ENCODE measurements at regions not wholly inside any gene's neighbourhood (a gene's known extent, or its start where the extent isn't known, plus 50 kb on each side); places are given as distances from the start of the nearest gene placed in this dataset.

GRCh38 chr6:14453712-14454472 lies 336.3 kb downstream of the CD83 start:
- Histone ChIP-seq H4K8ac (ENCODE audit: low read depth, low read length) (no peak overlapping the region), H3K18ac (ENCODE audit: low read length) (no peak overlapping the region), H4K91ac (ENCODE audit: low read depth, low read length, poor library complexity) (no peak overlapping the region), H3K4me1 (ENCODE audit: control insufficient read depth in 2 of 2, insufficient read depth in 1 of 2, low read depth in 1 of 2, low read length in 2 of 2) (peaks cover 9 to 13% of the 10 kb centered on the region in 2 donors), H3K4me2 (ENCODE audit: insufficient read depth, low read length, poor library complexity, severe bottlenecking) (no peak overlapping the region), H3K9me3 (replicated peaks in 1 of 2; ENCODE audit: control insufficient read depth in 2 of 2, insufficient read depth in 1 of 2, low read depth in 1 of 2, low read length in 2 of 2) (no peaks in the 10 kb centered on the region), H2BK12ac (ENCODE audit: low read length) (no peak overlapping the region), H2AK5ac (ENCODE audit: low read depth, low read length) (no peak overlapping the region), H3K4ac (ENCODE audit: low read length) (no peak overlapping the region), H2BK15ac (ENCODE audit: low read length) (no peak overlapping the region), H3K27me3 (ENCODE audit: control insufficient read depth in 3 of 3, insufficient read depth in 3 of 3, low read depth in 1 of 3, low read length in 3 of 3) (peaks cover 0 to 49% (median 0%) of the 10 kb centered on the region in 3 experiments), H3K9ac (ENCODE audit: low read depth, low read length, poor library complexity) (no peak overlapping the region), H3K14ac (ENCODE audit: low read length) (no peak overlapping the region), H3K23ac (ENCODE audit: low read depth, low read length, poor library complexity) (no peak overlapping the region), H2BK120ac (ENCODE audit: low read depth, low read length) (no peak overlapping the region), H2BK5ac (ENCODE audit: low read length) (no peak overlapping the region), H3K4me3 (ENCODE audit: low read length in 2 of 2) (no peak overlapping the region), H3K36me3 (replicated peaks in 1 of 2; ENCODE audit: control insufficient read depth in 2 of 2, insufficient read depth in 2 of 2, low read length in 2 of 2) (no peaks in the 10 kb centered on the region), H3K27ac (replicated peaks; ENCODE audit: low read length) (no peak overlapping the region), H2AFZ (ENCODE audit: low read length) (no peak overlapping the region), H3K79me1 (ENCODE audit: low read depth, low read length) (no peaks in the 10 kb centered on the region)
- DNase-seq (ENCODE audit: low spot score), result no peak
- WGBS, 2 donors (ENCODE audit: extremely low coverage in 2 of 2, insufficient read length in 2 of 2, insufficient replicate concordance in 1 of 2), result no CpG with 5 or more reads among the region's 6 CpGs

GRCh38 chr6:14454473-14454775 lies 336.9 kb downstream of the CD83 start:
- Histone ChIP-seq H3K79me1 (ENCODE audit: low read depth, low read length) (no peaks in the 10 kb centered on the region), H3K14ac (ENCODE audit: low read length) (no peak overlapping the region), H3K36me3 (replicated peaks in 1 of 2; ENCODE audit: control insufficient read depth in 2 of 2, insufficient read depth in 2 of 2, low read length in 2 of 2) (no peaks in the 10 kb centered on the region), H2AFZ (ENCODE audit: low read length) (no peak overlapping the region), H2BK120ac (ENCODE audit: low read depth, low read length) (no peak overlapping the region), H3K27ac (replicated peaks; ENCODE audit: low read length) (no peak overlapping the region), H3K23ac (ENCODE audit: low read depth, low read length, poor library complexity) (no peak overlapping the region), H3K27me3 (ENCODE audit: control insufficient read depth in 3 of 3, insufficient read depth in 3 of 3, low read depth in 1 of 3, low read length in 3 of 3) (peaks cover 0 to 45% (median 0%) of the 10 kb centered on the region in 3 experiments), H4K8ac (ENCODE audit: low read depth, low read length) (no peak overlapping the region), H3K4me3 (ENCODE audit: low read length in 2 of 2) (no peak overlapping the region), H3K4me1 (ENCODE audit: control insufficient read depth in 2 of 2, insufficient read depth in 1 of 2, low read depth in 1 of 2, low read length in 2 of 2) (peaks cover 6 to 9% of the 10 kb centered on the region in 2 donors), H3K9ac (ENCODE audit: low read depth, low read length, poor library complexity) (no peak overlapping the region), H2BK12ac (ENCODE audit: low read length) (no peak overlapping the region), H2BK5ac (ENCODE audit: low read length) (no peak overlapping the region), H3K9me3 (replicated peaks in 1 of 2; ENCODE audit: control insufficient read depth in 2 of 2, insufficient read depth in 1 of 2, low read depth in 1 of 2, low read length in 2 of 2) (no peaks in the 10 kb centered on the region), H3K18ac (ENCODE audit: low read length) (no peak overlapping the region), H3K4me2 (ENCODE audit: insufficient read depth, low read length, poor library complexity, severe bottlenecking) (no peak overlapping the region), H2BK15ac (ENCODE audit: low read length) (no peak overlapping the region), H3K4ac (ENCODE audit: low read length) (no peak overlapping the region), H2AK5ac (ENCODE audit: low read depth, low read length) (no peak overlapping the region), H4K91ac (ENCODE audit: low read depth, low read length, poor library complexity) (no peak overlapping the region)
- WGBS, 2 donors (ENCODE audit: extremely low coverage in 2 of 2, insufficient read length in 2 of 2, insufficient replicate concordance in 1 of 2), result no CpG with 5 or more reads among the region's 4 CpGs
- DNase-seq (ENCODE audit: low spot score), result no peak

GRCh38 chr6:14455427-14455826 lies 337.9 kb downstream of the CD83 start:
- no peak overlapping the region for H3K4ac ChIP-seq (ENCODE audit: low read length)
- no peaks in the 10 kb centered on the region for H3K36me3 ChIP-seq (replicated peaks in 1 of 2; ENCODE audit: control insufficient read depth in 2 of 2, insufficient read depth in 2 of 2, low read length in 2 of 2)
- H3K18ac ChIP-seq (ENCODE audit: low read length), result no peak overlapping the region
- H2BK12ac ChIP-seq (ENCODE audit: low read length), result no peak overlapping the region
- no peak overlapping the region for H3K23ac ChIP-seq (ENCODE audit: low read depth, low read length, poor library complexity)
- H3K27ac ChIP-seq (replicated peaks; ENCODE audit: low read length), result no peak overlapping the region
- no peak overlapping the region for H2AFZ ChIP-seq (ENCODE audit: low read length)
- no peak overlapping the region for H2BK15ac ChIP-seq (ENCODE audit: low read length)
- H3K79me1 ChIP-seq (ENCODE audit: low read depth, low read length), result no peaks in the 10 kb centered on the region
- no peak for DNase-seq (ENCODE audit: low spot score)
- peaks cover 0 to 35% (median 0%) of the 10 kb centered on the region in 3 experiments for H3K27me3 ChIP-seq (ENCODE audit: control insufficient read depth in 3 of 3, insufficient read depth in 3 of 3, low read depth in 1 of 3, low read length in 3 of 3)
- no peak overlapping the region for H3K4me3 ChIP-seq (ENCODE audit: low read length in 2 of 2)
- H4K91ac ChIP-seq (ENCODE audit: low read depth, low read length, poor library complexity), result no peak overlapping the region
- H3K9ac ChIP-seq (ENCODE audit: low read depth, low read length, poor library complexity), result no peak overlapping the region
- no peak overlapping the region for H3K4me2 ChIP-seq (ENCODE audit: insufficient read depth, low read length, poor library complexity, severe bottlenecking)
- no peak overlapping the region for H2AK5ac ChIP-seq (ENCODE audit: low read depth, low read length)
- no peak overlapping the region for H4K8ac ChIP-seq (ENCODE audit: low read depth, low read length)
- peaks cover 0 to 1% of the 10 kb centered on the region in 2 donors for H3K4me1 ChIP-seq (ENCODE audit: control insufficient read depth in 2 of 2, insufficient read depth in 1 of 2, low read depth in 1 of 2, low read length in 2 of 2)
- H3K14ac ChIP-seq (ENCODE audit: low read length), result no peak overlapping the region
- no peak overlapping the region for H2BK5ac ChIP-seq (ENCODE audit: low read length)
- no peak overlapping the region for H2BK120ac ChIP-seq (ENCODE audit: low read depth, low read length)
- H3K9me3 ChIP-seq (replicated peaks in 1 of 2; ENCODE audit: control insufficient read depth in 2 of 2, insufficient read depth in 1 of 2, low read depth in 1 of 2, low read length in 2 of 2), result no peaks in the 10 kb centered on the region
- WGBS, 2 donors (ENCODE audit: extremely low coverage in 2 of 2, insufficient read length in 2 of 2, insufficient replicate concordance in 1 of 2), result no CpG with 5 or more reads among the region's 3 CpGs

GRCh38 chr6:14455876-14456648 lies 338.5 kb downstream of the CD83 start:
- no peak for DNase-seq (ENCODE audit: low spot score)
- WGBS, 2 donors (ENCODE audit: extremely low coverage in 2 of 2, insufficient read length in 2 of 2, insufficient replicate concordance in 1 of 2), result 100% methylated on average over 1 of the region's 8 CpGs; no CpG with 5 or more reads in 1 of the 2 donors

More at GRCh38 chr6:14455876-14456648, 338.5 kb downstream of the CD83 start:
- no peaks in the 10 kb centered on the region for H3K79me1 ChIP-seq (ENCODE audit: low read depth, low read length)
- H4K91ac ChIP-seq (ENCODE audit: low read depth, low read length, poor library complexity), result no peak overlapping the region
- no peaks in the 10 kb centered on the region for H3K9me3 ChIP-seq (replicated peaks in 1 of 2; ENCODE audit: control insufficient read depth in 2 of 2, insufficient read depth in 1 of 2, low read depth in 1 of 2, low read length in 2 of 2)
- no peak overlapping the region for H3K9ac ChIP-seq (ENCODE audit: low read depth, low read length, poor library complexity)
- H3K4me3 ChIP-seq (ENCODE audit: low read length in 2 of 2), result no peak overlapping the region
- no peak overlapping the region for H2BK120ac ChIP-seq (ENCODE audit: low read depth, low read length)
- no peak overlapping the region for H3K23ac ChIP-seq (ENCODE audit: low read depth, low read length, poor library complexity)
- no peak overlapping the region for H2BK15ac ChIP-seq (ENCODE audit: low read length)
- no peaks in the 10 kb centered on the region for H3K36me3 ChIP-seq (replicated peaks in 1 of 2; ENCODE audit: control insufficient read depth in 2 of 2, insufficient read depth in 2 of 2, low read length in 2 of 2)
- no peak overlapping the region for H3K14ac ChIP-seq (ENCODE audit: low read length)
- H2BK5ac ChIP-seq (ENCODE audit: low read length), result no peak overlapping the region
- no peak overlapping the region for H3K18ac ChIP-seq (ENCODE audit: low read length)
- H2AFZ ChIP-seq (ENCODE audit: low read length), result no peak overlapping the region
- H2BK12ac ChIP-seq (ENCODE audit: low read length), result no peak overlapping the region
- no peak overlapping the region for H3K4ac ChIP-seq (ENCODE audit: low read length)
- peaks cover 0 to 29% (median 0%) of the 10 kb centered on the region in 3 experiments for H3K27me3 ChIP-seq (ENCODE audit: control insufficient read depth in 3 of 3, insufficient read depth in 3 of 3, low read depth in 1 of 3, low read length in 3 of 3)
- peaks cover 0 to 1% of the 10 kb centered on the region in 2 donors for H3K4me1 ChIP-seq (ENCODE audit: control insufficient read depth in 2 of 2, insufficient read depth in 1 of 2, low read depth in 1 of 2, low read length in 2 of 2)
- no peak overlapping the region for H2AK5ac ChIP-seq (ENCODE audit: low read depth, low read length)
- no peak overlapping the region for H4K8ac ChIP-seq (ENCODE audit: low read depth, low read length)
- no peak overlapping the region for H3K27ac ChIP-seq (replicated peaks; ENCODE audit: low read length)
- H3K4me2 ChIP-seq (ENCODE audit: insufficient read depth, low read length, poor library complexity, severe bottlenecking), result no peak overlapping the region
